OCI-LY3 (cell line): ENCODE measurements at regions not wholly inside any gene's neighbourhood (a gene's known extent, or its start where the extent isn't known, plus 50 kb on each side); places are given as distances from the start of the nearest gene placed in this dataset.

Experiments used
- CTCF ChIP-seq: fragments of 200-600, 300-600 bp; sonication (generic); IDR thresholded peaks from 2 replicates; pipeline ENCODE4 v1.5.1; 2014; ENCODE audit warnings: antibody characterized with exemption, low read length, low read depth
- EZH2phosphoT487 ChIP-seq: fragments of 200-600 bp; shearing (Covaris generic); IDR thresholded peaks from 2 replicates; pipeline ENCODE4 v1.6.1; 2018; ENCODE audit warnings: antibody characterized with exemption, mixed run types, low read depth

GRCh38 chr9:23532282-23532681, 293.8 kb downstream of the ELAVL2 start:
- TF ChIP-seq CTCF (no peak), EZH2phosphoT487 (no peak)
